ENCODE measurements at regions not wholly inside any gene's neighbourhood (a gene's known extent, or its start where the extent isn't known, plus 50 kb on each side); places are given as distances from the start of the nearest gene placed in this dataset.
"Not testable (repeated sequence)": the region's sequence is repeated elsewhere in the genome, so short reads cannot be mapped to it uniquely, and the experiment has no call there.

GRCh38 chr1:4121834-4122512 is 221.9 kb upstream of the C1orf174 start:
- no peak for DNase-seq

DNA sequence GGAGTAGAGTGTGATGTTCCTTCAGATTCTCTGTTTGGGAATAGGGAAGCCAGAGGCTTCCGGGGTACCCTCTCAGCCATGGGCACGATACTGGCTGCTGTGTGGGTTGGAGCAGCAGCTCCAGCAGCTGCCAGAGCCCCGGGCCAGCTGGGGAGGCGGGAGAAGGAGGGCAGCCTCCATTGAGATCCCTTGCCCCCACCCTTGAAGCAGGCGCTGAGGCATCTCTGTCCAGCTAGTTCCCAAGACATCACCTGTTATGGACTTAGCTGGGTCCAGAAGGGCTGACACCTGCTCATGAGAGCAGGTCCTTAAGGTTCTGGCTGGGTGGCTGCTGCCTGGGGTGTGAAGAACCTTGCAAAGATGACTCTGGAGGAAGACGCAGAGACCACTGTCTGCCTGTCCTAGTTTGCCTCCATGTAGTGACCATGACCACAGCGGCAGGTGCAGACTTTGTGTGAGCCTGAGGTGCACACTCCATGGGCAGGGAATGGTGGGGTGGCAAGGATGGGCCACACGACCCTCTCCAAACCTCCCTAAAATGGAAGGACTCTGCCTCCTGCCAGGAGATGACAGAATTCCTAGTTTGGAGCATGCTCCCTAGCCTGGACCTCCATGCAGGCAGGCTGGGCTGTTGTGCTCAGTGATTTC is 222.6 kb upstream of the C1orf174 start:
- no peak for DNase-seq

DNA sequence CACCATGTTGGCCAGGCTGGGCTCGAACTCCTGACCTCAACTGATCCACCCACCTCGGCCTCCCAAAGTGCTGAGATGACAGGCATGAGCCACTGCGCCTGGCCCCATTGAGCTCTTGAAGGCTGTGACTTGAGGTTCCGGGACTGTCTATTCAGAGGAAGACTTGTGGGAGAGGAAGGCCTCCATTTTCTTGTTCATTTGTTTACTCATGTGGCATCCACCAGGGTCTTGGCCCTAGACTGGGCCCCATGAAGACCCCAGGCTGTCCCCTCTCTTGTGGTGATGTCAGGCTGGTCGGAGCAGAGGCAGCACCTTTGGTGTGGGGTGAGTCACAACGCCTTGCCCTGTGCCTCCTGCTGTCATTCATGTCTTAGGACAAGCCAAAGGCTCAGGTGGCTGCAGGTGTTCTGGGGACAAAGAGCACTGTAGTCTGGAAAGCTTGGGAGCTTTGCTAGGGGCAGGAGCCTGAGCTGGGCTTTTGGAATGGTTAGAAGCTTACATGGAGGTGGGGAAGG is 224.6 kb upstream of the C1orf174 start:
- DNase-seq, result no peak

DNA sequence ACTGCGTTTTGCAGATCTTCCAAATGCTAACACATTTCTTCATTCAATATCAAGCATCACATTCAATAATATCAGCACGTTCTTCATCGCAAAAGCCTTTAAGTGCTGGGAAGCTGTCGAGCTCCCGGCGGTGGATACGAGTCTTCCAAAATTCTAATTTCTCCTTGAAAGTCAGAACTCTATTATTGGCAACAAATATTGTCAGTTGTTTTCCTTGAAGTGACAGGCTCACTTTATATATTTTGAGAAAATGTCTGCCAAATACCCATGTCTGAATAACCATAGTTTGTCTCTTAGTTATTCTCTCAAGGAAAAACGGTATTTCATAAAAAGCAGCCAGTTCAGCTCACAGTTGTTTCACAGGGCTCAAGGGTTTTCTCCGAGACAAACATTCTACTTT is 226.2 kb upstream of the C1orf174 start:
- no peak for DNase-seq

GRCh38 chr1:4126731-4127591 is 226.9 kb upstream of the C1orf174 start:
- no peak for DNase-seq

DNA sequence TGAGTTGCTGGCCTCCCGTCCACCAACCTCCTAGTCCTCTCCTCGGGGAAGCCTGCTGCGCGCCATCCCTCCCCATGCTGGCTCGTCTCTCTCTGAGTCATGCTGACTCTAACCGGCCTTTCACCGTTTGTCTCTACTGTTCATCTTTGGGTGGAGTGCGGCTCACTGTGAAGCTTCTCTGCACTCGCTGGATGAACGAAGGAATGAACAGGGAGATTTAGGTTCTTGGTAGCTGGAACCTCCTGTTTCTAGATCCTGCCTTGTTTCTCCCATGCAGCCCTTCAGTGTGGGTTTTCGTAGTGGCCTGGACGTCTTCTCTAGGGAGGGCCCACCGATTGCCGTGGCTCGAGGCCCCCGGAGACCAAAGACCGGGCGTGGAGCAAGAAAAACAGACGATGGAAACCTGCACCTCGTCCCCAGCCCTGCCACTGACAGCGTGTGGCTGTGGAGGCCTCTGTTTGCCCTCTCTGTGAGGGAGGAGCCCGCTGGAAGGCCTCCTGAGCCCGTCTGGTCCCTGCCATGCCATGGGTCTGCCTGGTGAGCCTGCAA is 227.6 kb upstream of the C1orf174 start:
- no peak for DNase-seq

DNA sequence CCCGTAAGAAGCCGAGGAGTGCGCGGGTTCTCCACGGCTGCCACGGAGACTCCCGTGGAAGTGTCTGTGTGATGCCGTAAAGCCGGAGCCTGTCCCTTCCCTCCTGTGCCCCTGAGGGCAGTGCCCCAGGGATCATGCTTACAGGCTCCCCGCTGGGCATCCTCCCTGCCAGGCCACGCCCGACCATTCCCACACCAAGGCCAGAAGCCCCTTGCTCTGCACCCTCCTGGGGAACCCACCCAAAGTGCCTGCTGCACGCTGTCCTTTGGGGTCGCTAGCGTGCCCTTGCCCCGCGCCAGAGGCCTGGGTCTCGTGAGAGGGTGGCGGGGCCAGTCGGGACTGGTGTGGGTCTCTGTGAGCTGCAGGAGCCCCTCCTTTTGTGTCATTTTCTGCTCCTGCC is 228.5 kb upstream of the C1orf174 start:
- no peak for DNase-seq

DNA sequence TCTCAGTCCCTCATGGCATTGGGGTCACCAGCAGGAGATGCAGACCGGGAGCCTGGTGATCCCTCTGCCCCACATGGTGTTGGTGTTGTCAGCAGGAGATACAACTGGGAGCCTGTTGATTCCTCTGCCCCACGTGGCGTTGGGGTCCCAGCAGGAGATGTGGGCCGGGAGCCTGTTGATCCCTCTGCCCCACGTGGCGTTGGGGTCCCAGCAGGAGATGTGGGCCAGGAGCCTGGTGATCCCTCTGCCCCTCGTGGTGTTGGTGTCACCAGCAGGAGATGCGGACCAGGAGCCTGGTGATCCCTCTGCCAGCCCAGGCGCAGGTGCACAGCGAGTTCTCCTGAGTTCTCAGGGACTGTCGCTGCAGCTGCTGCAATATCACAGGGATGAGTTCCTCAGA is 229.6 kb upstream of the C1orf174 start:
- no peak for DNase-seq

DNA sequence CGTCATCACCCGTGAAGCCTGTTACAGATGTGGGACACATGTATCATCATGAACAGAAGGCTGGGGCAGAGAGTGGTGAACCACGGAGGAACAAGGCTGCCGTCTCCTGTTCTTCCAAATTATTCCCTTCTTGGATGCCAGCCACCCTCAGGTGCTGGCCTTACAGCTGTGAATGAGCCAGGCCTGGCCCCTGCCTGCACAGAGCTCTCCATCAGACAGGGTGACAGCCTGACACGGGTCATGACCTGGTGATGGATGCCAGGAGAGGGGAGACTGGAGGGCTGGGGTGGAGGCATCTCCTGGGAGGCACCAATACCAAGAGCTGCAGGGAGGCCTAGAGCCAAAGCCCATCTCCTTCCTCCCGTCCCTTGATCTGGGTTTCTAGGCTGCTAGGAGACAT is 230.0 kb upstream of the C1orf174 start:
- DNase-seq, result no peak

GRCh38 chr1:4131734-4132133 is 231.7 kb upstream of the C1orf174 start:
- no peak for DNase-seq

- DNase-seq, result no peak
These were observed 232.6 kb upstream of the C1orf174 start for GRCh38 chr1:4132352-4133296.

DNA sequence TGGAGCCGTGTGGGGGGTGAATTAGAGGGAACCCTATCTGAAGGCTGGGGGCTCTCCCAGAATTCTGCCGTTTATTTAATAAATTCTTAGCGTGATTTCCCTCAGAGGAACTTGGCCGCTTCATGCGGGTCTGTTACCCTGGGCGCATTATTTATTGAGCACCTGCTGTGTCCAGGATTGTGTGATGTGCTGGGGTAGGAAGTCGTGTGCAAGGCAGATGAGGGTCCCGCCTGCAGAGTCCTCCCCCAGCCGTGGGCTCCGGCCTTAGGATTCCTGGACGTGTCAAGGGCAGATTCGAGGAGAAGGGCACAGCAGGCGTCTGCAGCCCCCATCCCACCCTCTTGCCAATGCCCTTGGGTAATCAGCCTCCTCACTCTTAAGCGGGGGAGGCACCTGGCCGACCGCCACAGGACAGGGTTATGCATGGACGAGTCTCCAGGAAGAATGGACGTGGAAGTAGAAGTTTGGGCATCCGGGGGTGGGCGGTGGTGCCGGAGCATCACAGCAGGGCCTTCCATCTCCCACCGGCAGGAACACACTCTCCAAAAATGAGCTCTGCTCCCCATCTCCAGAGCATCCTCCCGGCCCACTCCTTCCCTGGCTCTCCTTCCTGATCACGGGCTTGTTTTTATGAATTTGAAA is 233.3 kb upstream of the C1orf174 start:
- DNase-seq, result no peak

DNA sequence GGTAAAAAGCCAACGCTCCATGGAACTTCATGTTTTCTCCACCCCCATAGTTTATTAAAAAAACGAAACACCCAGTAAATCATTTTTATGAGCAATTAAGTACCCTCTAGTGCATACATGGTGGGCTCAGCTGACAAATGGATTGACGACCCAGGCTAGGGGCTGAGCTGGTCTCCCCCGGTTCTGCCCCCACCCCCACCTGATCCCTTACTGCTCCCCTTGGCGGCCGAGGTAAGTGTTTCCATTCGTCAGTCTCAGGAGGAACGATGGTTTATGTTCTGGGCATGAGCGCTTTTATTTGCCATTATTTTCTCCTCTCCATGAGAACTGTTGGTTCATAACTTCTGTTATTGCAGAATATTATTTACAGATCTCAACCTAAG is 233.9 kb upstream of the C1orf174 start:
- no peak for DNase-seq

GRCh38 chr1:4135853-4136252 is 235.8 kb upstream of the C1orf174 start:
- DNase-seq, result not testable (repeated sequence)

GRCh38 chr1:4137621-4138415 is 237.7 kb upstream of the C1orf174 start:
- DNase-seq, result no peak

DNA sequence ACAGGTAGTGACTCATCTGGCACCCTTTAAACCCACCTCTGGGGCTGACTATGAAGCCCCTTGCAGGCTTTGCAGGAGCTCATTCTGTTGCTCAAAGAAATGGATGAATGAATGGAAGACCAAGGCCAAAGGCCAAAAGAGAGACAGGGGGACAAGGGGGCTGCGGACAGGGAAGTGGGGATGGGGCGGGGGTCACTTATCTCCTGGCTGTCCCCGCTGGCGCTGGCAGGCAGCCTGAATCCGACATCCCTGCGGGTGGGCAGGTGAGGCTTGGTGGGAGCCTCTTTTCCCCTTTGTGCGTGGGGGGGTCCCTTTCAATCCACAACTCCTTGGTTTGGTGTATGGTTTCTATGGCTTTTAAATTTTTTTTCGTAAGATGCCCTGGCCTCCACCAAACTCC is 239.6 kb upstream of the C1orf174 start:
- DNase-seq, result no peak

GRCh38 chr1:4140241-4140640 is 240.2 kb upstream of the C1orf174 start:
- no peak for DNase-seq

DNA sequence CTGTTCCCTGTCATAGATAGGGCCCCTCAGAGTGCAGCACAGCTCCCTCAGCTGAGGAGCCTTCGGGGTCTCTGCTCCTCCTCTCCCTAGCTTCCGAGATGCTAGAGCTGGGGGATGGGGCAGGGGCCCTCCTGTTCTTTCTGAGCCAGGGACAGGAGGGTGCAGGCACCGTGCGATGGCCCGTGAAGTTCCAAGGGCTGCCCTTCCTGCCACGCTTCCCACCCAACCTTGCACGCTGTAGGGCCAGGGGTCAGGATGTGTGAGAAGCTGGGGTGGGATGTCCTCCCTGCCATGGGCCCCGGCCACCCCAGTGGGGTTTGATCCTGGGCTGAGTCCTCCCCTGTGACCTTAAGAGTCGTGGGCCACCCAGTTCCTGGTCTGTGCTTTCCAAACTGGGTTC is 240.7 kb upstream of the C1orf174 start:
- DNase-seq, result no peak

- DNase-seq, result no peak
These were observed 244.4 kb upstream of the C1orf174 start for GRCh38 chr1:4144349-4144971.

- DNase-seq, result no peak
These were observed 246.0 kb upstream of the C1orf174 start for GRCh38 chr1:4146101-4146500.

All from suppressor macrophage treated with lipopolysaccharide for 1 hour (primary cell).